GM19328 (cell line): ENCODE measurements at regions not wholly inside any gene's neighbourhood (a gene's known extent, or its start where the extent isn't known, plus 50 kb on each side); places are given as distances from the start of the nearest gene placed in this dataset.
"Not testable (repeated sequence)": the region's sequence is repeated elsewhere in the genome, so short reads cannot be mapped to it uniquely, and the experiment has no call there.

ENCODE experiments used
- ATAC-seq: cut with Tn5 transposase; IDR thresholded peaks from one replicate; pipeline ENCODE4 v1.9.1; 2021; ENCODE audit warnings: mild to moderate bottlenecking, moderate library complexity; ENCODE audit not compliant: unreplicated experiment

- ATAC-seq = not testable (repeated sequence)
These were observed 137.3 kb downstream of the MED10 start for GRCh38 chr5:6241056-6241455.

- ATAC-seq = no peak
These were observed 141.4 kb downstream of the MED10 start for GRCh38 chr5:6236858-6237481.

- ATAC-seq = no peak
These were observed 142.1 kb downstream of the MED10 start for GRCh38 chr5:6236170-6236793.

- ATAC-seq = no peak
These were observed 142.6 kb downstream of the MED10 start for GRCh38 chr5:6235726-6236125.

- no peak for ATAC-seq
These were observed 149.8 kb downstream of the MED10 start for GRCh38 chr5:6228257-6229250.

- no peak for ATAC-seq
These were observed 153.2 kb downstream of the MED10 start for GRCh38 chr5:6225121-6225607.

- no peak for ATAC-seq
These were observed 153.9 kb downstream of the MED10 start for GRCh38 chr5:6224406-6224805.

GRCh38 chr5:6222899-6223298, 155.4 kb downstream of the MED10 start:
- ATAC-seq = no peak

- no peak for ATAC-seq
These were observed 156.2 kb downstream of the MED10 start for GRCh38 chr5:6222121-6222520.

GRCh38 chr5:6221141-6221626, 157.2 kb downstream of the MED10 start:
- ATAC-seq = no peak

- no peak for ATAC-seq
These were observed 157.8 kb downstream of the MED10 start for GRCh38 chr5:6220346-6221088.

GRCh38 chr5:6218517-6218916, 159.8 kb downstream of the MED10 start:
- no peak for ATAC-seq

- ATAC-seq = no peak
These were observed 160.2 kb downstream of the MED10 start for GRCh38 chr5:6218116-6218515.

GRCh38 chr5:6216471-6217075, 161.8 kb downstream of the MED10 start:
- no peak for ATAC-seq

GRCh38 chr5:6215891-6216290, 162.5 kb downstream of the MED10 start:
- no peak for ATAC-seq

- ATAC-seq = no peak
These were observed 166.1 kb downstream of the MED10 start for GRCh38 chr5:6212244-6212643.

GRCh38 chr5:6206501-6206900, 171.8 kb downstream of the MED10 start:
- no peak for ATAC-seq

GRCh38 chr5:6202968-6203365, 175.4 kb downstream of the MED10 start:
- no peak for ATAC-seq

- ATAC-seq = no peak
These were observed 176.0 kb downstream of the MED10 start for GRCh38 chr5:6202149-6202967.
